Smooth muscle cell (in vitro differentiated cells): ENCODE measurements at regions not wholly inside any gene's neighbourhood (a gene's known extent, or its start where the extent isn't known, plus 50 kb on each side); places are given as distances from the start of the nearest gene placed in this dataset.

Experiments used
- DNase-seq: peaks from one replicate; lab custom pipeline; 2025; ENCODE audit not compliant: unreplicated experiment; lab: John Stamatoyannopoulos, UW
- H2AFZ ChIP-seq: fragments of 200-600 bp; sonication (generic); 2 replicates; pipeline ENCODE4 v1.6.0; 2016; ENCODE audit warnings: antibody characterized with exemption, low read depth, mild to moderate bottlenecking
- H3F3A ChIP-seq: fragments of 200-600 bp; sonication (generic); 2 replicates; pipeline ENCODE4 v1.6.0; 2017; ENCODE audit warnings: antibody characterized with exemption, low read depth
- H3K27ac ChIP-seq: fragments of 200-600 bp; sonication (generic); 2 replicates; pipeline ENCODE4 v1.5.1; 2016; ENCODE audit warnings: low read depth, mild to moderate bottlenecking
- H3K27me3 ChIP-seq: fragments of 200-600 bp; sonication (generic); 2 replicates; pipeline ENCODE4 v1.6.1; 2016; ENCODE audit warnings: low read depth, mild to moderate bottlenecking
- H3K36me3 ChIP-seq: fragments of 200-600 bp; sonication (generic); 2 replicates; pipeline ENCODE4 v1.5.1; 2016; ENCODE audit warnings: low read depth
- H3K4me1 ChIP-seq: fragments of 200-600 bp; sonication (generic); 2 replicates; pipeline ENCODE4 v1.5.1; 2016; ENCODE audit warnings: low read depth
- H3K4me2 ChIP-seq: fragments of 200-600 bp; sonication (generic); 2 replicates; pipeline ENCODE4 v1.6.0; 2016; ENCODE audit warnings: mild to moderate bottlenecking
- H3K4me3 ChIP-seq: fragments of 200-600 bp; sonication (generic); 2 replicates; pipeline ENCODE4 v1.5.1; 2016; ENCODE audit warnings: mild to moderate bottlenecking
- H3K79me2 ChIP-seq: fragments of 200-600 bp; sonication (generic); 2 replicates; pipeline ENCODE4 v1.6.0; 2016; ENCODE audit warnings: low read depth, mild to moderate bottlenecking
- H3K9ac ChIP-seq: fragments of 200-600 bp; sonication (generic); 2 replicates; pipeline ENCODE4 v1.6.0; 2016; ENCODE audit warnings: low read depth
- H3K9me3 ChIP-seq: fragments of 200-600 bp; sonication (generic); replicated peaks from 2 replicates; pipeline ENCODE4 v1.5.1; 2016; ENCODE audit warnings: low read depth
- H4K20me1 ChIP-seq: fragments of 200-600 bp; sonication (generic); 2 replicates; pipeline ENCODE4 v1.6.0; 2016; ENCODE audit warnings: low read depth
- WGBS: methylation state at CpG from one replicate; pipeline ENCODE4 v1.1.7; 2016; ENCODE audit warnings: low lambda C conversion rate; 5-methylcytosine and 5-hydroxymethylcytosine counted together
- TF ChIP-seq, protein P1 (sequence below): fragments of 200-600 bp; sonication (generic); IDR thresholded peaks from 2 replicates; pipeline ENCODE4 v1.5.1; 2017; ENCODE audit warnings: borderline replicate concordance, mild to moderate bottlenecking, antibody characterized with exemption; ENCODE audit not compliant: insufficient read depth, poor library complexity, severe bottlenecking

DNA sequence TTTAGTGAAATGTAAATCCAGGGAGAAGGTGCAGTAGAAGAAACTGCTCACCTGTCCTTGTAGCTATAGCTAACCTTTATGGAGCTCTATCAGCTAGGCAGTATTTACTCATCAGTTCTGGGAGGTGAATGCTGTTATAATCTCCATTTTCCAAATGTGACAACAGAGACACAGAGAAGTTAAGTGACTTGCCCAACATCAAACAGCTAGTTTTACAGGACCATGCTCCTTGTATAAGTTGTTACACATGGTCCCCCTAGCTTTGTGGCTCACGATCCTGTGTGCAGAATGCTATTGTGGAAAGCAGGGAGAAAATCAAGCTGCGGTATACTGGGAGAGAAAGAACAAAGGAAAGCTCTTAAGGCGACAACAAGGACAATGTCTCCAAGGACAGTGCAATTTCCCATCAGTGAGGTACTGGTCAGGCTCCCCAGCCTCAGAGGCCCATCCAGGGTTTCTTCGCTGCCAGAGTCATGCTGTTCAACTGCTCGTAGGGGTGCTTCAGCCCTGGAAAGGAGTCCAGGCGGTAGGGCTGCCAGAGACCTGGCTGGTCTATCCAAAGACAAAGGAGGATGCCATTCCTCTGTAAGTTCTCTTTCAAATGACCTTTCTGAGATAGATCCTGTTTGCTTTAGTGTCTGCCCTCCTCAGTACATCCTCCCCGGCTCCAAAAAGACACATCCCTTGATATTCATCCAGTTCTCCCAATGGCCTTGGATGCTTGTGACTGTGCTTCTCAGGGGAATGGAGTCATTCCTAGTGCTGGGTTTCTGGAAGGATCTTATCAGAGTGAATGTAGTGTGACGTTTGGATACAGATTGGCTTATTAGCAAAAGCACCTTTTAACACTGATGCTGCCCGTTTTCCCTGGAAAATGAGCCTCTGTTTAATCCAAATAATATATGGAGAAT, 95.5 kb downstream of the ARF6 start:
- Histone ChIP-seq H3K79me2 (no peaks in the 10 kb centered on the region), H3K4me3 (no peak overlapping the region), H2AFZ (peak overlapping the region; percentile 16), H3K27ac (peak overlapping the region; percentile 95), H3K9me3 (no peaks in the 10 kb centered on the region), H3K9ac (no peak overlapping the region), H3F3A (peaks cover 14% of the 10 kb centered on the region), H3K27me3 (no peaks in the 10 kb centered on the region), H3K4me2 (peak overlapping the region; percentile 27), H3K4me1 (peaks cover 9% of the 10 kb centered on the region), H4K20me1 (no peaks in the 10 kb centered on the region), H3K36me3 (no peaks in the 10 kb centered on the region)
- DNase-seq, result no peak
- TF ChIP-seq, protein P1, sequence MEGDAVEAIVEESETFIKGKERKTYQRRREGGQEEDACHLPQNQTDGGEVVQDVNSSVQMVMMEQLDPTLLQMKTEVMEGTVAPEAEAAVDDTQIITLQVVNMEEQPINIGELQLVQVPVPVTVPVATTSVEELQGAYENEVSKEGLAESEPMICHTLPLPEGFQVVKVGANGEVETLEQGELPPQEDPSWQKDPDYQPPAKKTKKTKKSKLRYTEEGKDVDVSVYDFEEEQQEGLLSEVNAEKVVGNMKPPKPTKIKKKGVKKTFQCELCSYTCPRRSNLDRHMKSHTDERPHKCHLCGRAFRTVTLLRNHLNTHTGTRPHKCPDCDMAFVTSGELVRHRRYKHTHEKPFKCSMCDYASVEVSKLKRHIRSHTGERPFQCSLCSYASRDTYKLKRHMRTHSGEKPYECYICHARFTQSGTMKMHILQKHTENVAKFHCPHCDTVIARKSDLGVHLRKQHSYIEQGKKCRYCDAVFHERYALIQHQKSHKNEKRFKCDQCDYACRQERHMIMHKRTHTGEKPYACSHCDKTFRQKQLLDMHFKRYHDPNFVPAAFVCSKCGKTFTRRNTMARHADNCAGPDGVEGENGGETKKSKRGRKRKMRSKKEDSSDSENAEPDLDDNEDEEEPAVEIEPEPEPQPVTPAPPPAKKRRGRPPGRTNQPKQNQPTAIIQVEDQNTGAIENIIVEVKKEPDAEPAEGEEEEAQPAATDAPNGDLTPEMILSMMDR, result no peak
- 92% methylated on average over 9 of the region's 9 CpGs for WGBS

DNA sequence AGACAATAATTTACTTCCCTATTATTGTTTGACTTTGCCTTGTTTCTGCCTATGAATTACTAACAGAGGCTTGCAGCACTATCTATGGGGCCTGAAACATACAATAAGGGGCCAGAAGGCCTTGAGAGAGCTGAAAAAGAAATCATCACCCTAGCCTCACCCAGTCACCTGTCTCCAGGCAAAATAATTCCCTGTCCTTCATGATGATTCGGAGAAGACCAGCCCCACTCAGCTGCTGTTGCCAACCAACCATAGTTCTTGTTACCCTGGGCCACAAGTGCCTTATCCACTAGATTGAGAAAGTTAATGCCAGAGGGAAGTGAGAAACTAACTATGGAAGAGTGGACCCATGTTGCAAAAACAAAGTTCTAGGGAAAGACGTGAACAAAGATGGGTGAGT, 97.1 kb downstream of the ARF6 start:
- H3K9ac ChIP-seq, result no peak overlapping the region
- no peaks in the 10 kb centered on the region for H3K36me3 ChIP-seq
- TF ChIP-seq, protein P1, result no peak
- no peak for DNase-seq
- 97% methylated on average over 2 of the region's 2 CpGs for WGBS
- H3K79me2 ChIP-seq, result no peaks in the 10 kb centered on the region
- H4K20me1 ChIP-seq, result no peaks in the 10 kb centered on the region
- H3K4me2 ChIP-seq, result no peak overlapping the region
- H3K9me3 ChIP-seq, result no peaks in the 10 kb centered on the region
- H3K27ac ChIP-seq, result no peak overlapping the region
- peaks cover 9% of the 10 kb centered on the region for H3K4me1 ChIP-seq
- H3K27me3 ChIP-seq, result no peaks in the 10 kb centered on the region
- no peak overlapping the region for H3K4me3 ChIP-seq
- H3F3A ChIP-seq, result peaks cover 23% of the 10 kb centered on the region
- H2AFZ ChIP-seq, result no peak overlapping the region

DNA sequence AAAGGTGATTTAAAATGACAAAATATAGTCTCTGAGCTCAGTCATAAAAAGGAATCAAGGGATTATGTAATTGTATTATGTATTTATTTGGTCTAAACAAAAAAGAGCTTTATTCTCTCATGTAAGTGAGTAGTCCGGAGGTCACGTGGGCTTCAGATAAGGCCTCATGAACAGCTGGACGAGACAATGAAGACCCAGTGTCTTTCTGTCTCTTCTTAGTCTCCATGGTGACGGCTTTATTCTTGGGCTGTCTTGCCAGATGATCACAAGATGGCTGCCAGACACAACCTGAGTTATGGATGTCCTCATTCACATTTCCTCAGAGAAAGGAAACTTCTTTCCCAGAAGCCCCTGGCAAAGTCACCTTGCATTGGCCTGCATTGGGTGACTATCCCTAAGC, 98.6 kb downstream of the ARF6 start:
- TF ChIP-seq, protein P1, result no peak
- Histone ChIP-seq H3K36me3 (no peaks in the 10 kb centered on the region), H3K9me3 (no peaks in the 10 kb centered on the region), H4K20me1 (no peaks in the 10 kb centered on the region), H3K4me1 (peaks cover 9% of the 10 kb centered on the region), H3K27ac (peak overlapping the region; percentile 38), H3K27me3 (no peaks in the 10 kb centered on the region), H3K79me2 (no peaks in the 10 kb centered on the region), H3K4me2 (no peak overlapping the region), H3F3A (peaks cover 23% of the 10 kb centered on the region), H3K4me3 (no peak overlapping the region), H2AFZ (no peak overlapping the region), H3K9ac (no peak overlapping the region)
- DNase-seq, result no peak
- 73% methylated on average over 4 of the region's 4 CpGs for WGBS
